GM12878 (cell line): ENCODE measurements at regions not wholly inside any gene's neighbourhood (a gene's known extent, or its start where the extent isn't known, plus 50 kb on each side); places are given as distances from the start of the nearest gene placed in this dataset.
"Not testable (repeated sequence)": the region's sequence is repeated elsewhere in the genome, so short reads cannot be mapped to it uniquely, and the experiment has no call there.

Source experiments
- BHLHE40 ChIP-seq, 2 experiments: fragments of 450-650 bp in 1 of 2; IDR thresholded peaks; 2 replicates each; pipeline ENCODE4 v1.6.1; 2011 to 2017; ENCODE audit warnings: low read depth in 2 of 2, borderline replicate concordance in 1 of 2, improper control_type of control experiment in 1 of 2, low read length in 1 of 2, mild to moderate bottlenecking in 1 of 2
- CEBPB ChIP-seq, 2 experiments: fragments of 150-350 bp in 1 of 2; IDR thresholded peaks; 2 replicates each; pipeline ENCODE4 v1.6.1; 2012 to 2014; ENCODE audit warnings: low read depth in 2 of 2, low read length in 2 of 2, borderline replicate concordance in 1 of 2, inconsistent platforms in 1 of 2
- CEBPZ ChIP-seq: fragments of 150-350 bp; IDR thresholded peaks from 2 replicates; pipeline ENCODE4 v1.6.1; 2016; ENCODE audit warnings: low read depth, low read length
- EGR1 ChIP-seq, 2 experiments: IDR thresholded peaks; 1 replicate in 1 of 2; 2 replicates in 1 of 2; pipeline ENCODE4 v1.6.1; 2011 to 2012; ENCODE audit warnings: low read depth in 2 of 2, low read length in 2 of 2, borderline replicate concordance in 1 of 2, mild to moderate bottlenecking in 1 of 2, moderate library complexity in 1 of 2
- EZH2 ChIP-seq: IDR thresholded peaks from 2 replicates; pipeline ENCODE4 v1.6.1; 2012; ENCODE audit warnings: low read depth, mild to moderate bottlenecking, control low read depth, inconsistent platforms, low read length, borderline replicate concordance; ENCODE audit not compliant: control insufficient read depth
- MXI1 ChIP-seq: fragments of 150-350 bp; IDR thresholded peaks from 2 replicates; pipeline ENCODE4 v1.6.1; 2011; ENCODE audit warnings: low read depth, mild to moderate bottlenecking, inconsistent platforms, low read length, improper control_type of control experiment
- POLR2A ChIP-seq: IDR thresholded peaks from 2 replicates; pipeline ENCODE4 v1.6.1; 2011; ENCODE audit warnings: low read depth, mild to moderate bottlenecking, low read length
- RAD21 ChIP-seq: IDR thresholded peaks from 2 replicates; pipeline ENCODE4 v1.6.1; 2011; ENCODE audit warnings: mild to moderate bottlenecking, low read depth, low read length, moderate library complexity; ENCODE audit not compliant: insufficient read depth
- RFX5 ChIP-seq: IDR thresholded peaks from 2 replicates; pipeline ENCODE4 v1.6.1; 2011; ENCODE audit warnings: low read depth, low read length, improper control_type of control experiment
- SP1 ChIP-seq: IDR thresholded peaks from one replicate; pipeline ENCODE4 v1.6.1; 2011; ENCODE audit warnings: low read depth, low read length
- ZNF384 ChIP-seq: IDR thresholded peaks from 2 replicates; pipeline ENCODE4 v1.6.1; 2012; ENCODE audit warnings: low read depth, mild to moderate bottlenecking, low read length, improper control_type of control experiment, borderline replicate concordance
- TF ChIP-seq, protein P1 (sequence below), 3 experiments: IDR thresholded peaks in 2 of 3; conservative IDR thresholded peaks in 1 of 3; 2 replicates each; pipeline ENCODE4 v1.5.1; 2011; ENCODE audit warnings: low read depth in 3 of 3, low read length in 3 of 3, mild to moderate bottlenecking in 3 of 3, control low read depth in 2 of 3, moderate library complexity in 2 of 3, inconsistent platforms in 1 of 3, mixed read lengths in 1 of 3; ENCODE audit not compliant: control insufficient read depth in 2 of 3, insufficient read depth in 1 of 3; ENCODE audit errors: extremely low read depth in 1 of 3

GRCh38 chr15:20289538-20290103 lies 252.0 kb downstream of the GOLGA6L6 start:
- not testable (repeated sequence) for TF ChIP-seq MXI1; CEBPB (IDR thresholded peaks at IDR 0.05; ENCODE audit: borderline replicate concordance in 1 of 2, low read depth in 2 of 2, low read length in 2 of 2); CEBPZ; ZNF384; POLR2A; RAD21; BHLHE40 (IDR thresholded peaks at IDR 0.05; ENCODE audit: borderline replicate concordance in 1 of 2, low read depth in 2 of 2, low read length in 1 of 2); EZH2; SP1; RFX5; EGR1 (IDR thresholded peaks at IDR 0.05; ENCODE audit: borderline replicate concordance in 1 of 2, low read depth in 2 of 2, low read length in 2 of 2)
- TF ChIP-seq, protein P1, sequence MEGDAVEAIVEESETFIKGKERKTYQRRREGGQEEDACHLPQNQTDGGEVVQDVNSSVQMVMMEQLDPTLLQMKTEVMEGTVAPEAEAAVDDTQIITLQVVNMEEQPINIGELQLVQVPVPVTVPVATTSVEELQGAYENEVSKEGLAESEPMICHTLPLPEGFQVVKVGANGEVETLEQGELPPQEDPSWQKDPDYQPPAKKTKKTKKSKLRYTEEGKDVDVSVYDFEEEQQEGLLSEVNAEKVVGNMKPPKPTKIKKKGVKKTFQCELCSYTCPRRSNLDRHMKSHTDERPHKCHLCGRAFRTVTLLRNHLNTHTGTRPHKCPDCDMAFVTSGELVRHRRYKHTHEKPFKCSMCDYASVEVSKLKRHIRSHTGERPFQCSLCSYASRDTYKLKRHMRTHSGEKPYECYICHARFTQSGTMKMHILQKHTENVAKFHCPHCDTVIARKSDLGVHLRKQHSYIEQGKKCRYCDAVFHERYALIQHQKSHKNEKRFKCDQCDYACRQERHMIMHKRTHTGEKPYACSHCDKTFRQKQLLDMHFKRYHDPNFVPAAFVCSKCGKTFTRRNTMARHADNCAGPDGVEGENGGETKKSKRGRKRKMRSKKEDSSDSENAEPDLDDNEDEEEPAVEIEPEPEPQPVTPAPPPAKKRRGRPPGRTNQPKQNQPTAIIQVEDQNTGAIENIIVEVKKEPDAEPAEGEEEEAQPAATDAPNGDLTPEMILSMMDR (IDR thresholded peaks at IDR 0.05 in 2 of 3, conservative IDR thresholded peaks at IDR 0.05 in 1 of 3; ENCODE audit: control insufficient read depth in 2 of 3, extremely low read depth in 1 of 3, insufficient read depth in 1 of 3, low read depth in 3 of 3, low read length in 3 of 3): not testable (repeated sequence)
